ACC112 (cell line): ENCODE measurements at regions not wholly inside any gene's neighbourhood (a gene's known extent, or its start where the extent isn't known, plus 50 kb on each side); places are given as distances from the start of the nearest gene placed in this dataset.
"Not testable (repeated sequence)": the region's sequence is repeated elsewhere in the genome, so short reads cannot be mapped to it uniquely, and the experiment has no call there.

ENCODE experiments used
- H2AFZ ChIP-seq: fragments of 200-600 bp; sonication (generic); one replicate; pipeline ENCODE4 v1.6.0; 2017; ENCODE audit warnings: antibody characterized with exemption, low read length; ENCODE audit not compliant: unreplicated experiment
- H3K27ac ChIP-seq: fragments of 200-600 bp; sonication (generic); 2 replicates; pipeline ENCODE4 v1.5.1; 2014; ENCODE audit warnings: low read depth, mild to moderate bottlenecking, antibody characterized with exemption, low read length, moderate library complexity
- H3K27me3 ChIP-seq: fragments of 200-600 bp; sonication (generic); 2 replicates; pipeline ENCODE4 v1.6.1; 2014; ENCODE audit warnings: mild to moderate bottlenecking, antibody characterized with exemption, low read length, moderate library complexity, mixed read lengths; ENCODE audit not compliant: insufficient read depth
- H3K36me3 ChIP-seq: fragments of 200-600 bp; sonication (generic); 2 replicates; pipeline ENCODE4 v1.6.1; 2016; ENCODE audit warnings: mild to moderate bottlenecking, antibody characterized with exemption, low read length, moderate library complexity, mixed read lengths; ENCODE audit not compliant: insufficient read depth
- H3K4me1 ChIP-seq: fragments of 200-600 bp; sonication (generic); one replicate; pipeline ENCODE4 v1.6.1; 2016; ENCODE audit warnings: low read length, mixed read lengths; ENCODE audit not compliant: insufficient read depth, unreplicated experiment, control insufficient read depth
- H3K4me3 ChIP-seq: fragments of 200-600 bp; sonication (generic); 2 replicates; pipeline ENCODE4 v1.5.1; 2014; ENCODE audit warnings: mild to moderate bottlenecking, low read depth, low read length
- H3K79me2 ChIP-seq: fragments of 200-600 bp; sonication (generic); one replicate; pipeline ENCODE4 v1.6.0; 2016; ENCODE audit warnings: low read length; ENCODE audit not compliant: control insufficient read depth, unreplicated experiment, insufficient read depth

DNA sequence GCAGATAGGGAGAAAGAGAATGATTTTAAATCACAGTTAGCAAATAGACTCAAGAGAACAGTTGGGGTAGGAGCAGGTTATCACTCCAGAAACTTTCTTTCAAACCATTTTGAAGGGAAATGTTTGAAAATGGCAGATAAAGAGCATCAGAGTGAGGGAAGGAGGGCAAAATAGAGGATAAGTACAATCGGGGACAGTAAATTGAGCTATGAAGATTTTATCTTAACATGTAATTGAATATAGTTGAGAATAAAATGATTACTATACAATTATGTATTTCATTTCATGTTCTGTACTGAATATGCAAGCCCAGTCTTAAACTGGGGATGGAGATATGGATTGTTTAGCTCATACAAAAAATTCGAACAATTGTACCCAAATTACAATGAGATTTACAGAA lies 54.0 kb downstream of the MAP10 start:
- Histone ChIP-seq H3K36me3 (no peaks in the 10 kb centered on the region), H3K27ac (no peak overlapping the region), H3K4me1 (no peaks in the 10 kb centered on the region), H3K79me2 (no peaks in the 10 kb centered on the region), H3K4me3 (no peak overlapping the region), H2AFZ (no peak overlapping the region), H3K27me3 (peaks cover 10% of the 10 kb centered on the region; the same call in 1 of the 2 replicates)

DNA sequence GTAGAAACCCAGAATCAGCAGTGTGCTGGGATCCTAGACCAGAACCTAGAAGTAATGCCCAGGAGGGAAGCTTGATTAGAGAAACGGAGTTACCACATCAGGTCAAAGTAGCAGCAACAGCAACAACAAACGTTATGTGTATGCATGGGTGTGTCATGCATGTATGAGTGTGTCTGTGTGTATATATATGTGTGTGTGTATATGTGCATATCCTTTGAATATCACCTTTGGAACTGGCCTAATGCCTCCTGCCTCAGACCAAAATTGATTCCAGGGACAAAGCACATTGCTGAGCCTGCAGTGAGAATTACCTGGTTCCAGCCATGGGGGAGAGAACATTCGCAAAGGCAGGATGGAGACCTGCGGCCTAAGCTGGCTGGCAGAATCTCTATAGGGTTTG lies 55.9 kb downstream of the MAP10 start:
- Histone ChIP-seq H3K4me1 (no peaks in the 10 kb centered on the region), H3K79me2 (no peaks in the 10 kb centered on the region), H3K27me3 (peaks cover 10% of the 10 kb centered on the region; the same call in 1 of the 2 replicates), H2AFZ (no peak overlapping the region), H3K27ac (no peak overlapping the region), H3K36me3 (no peaks in the 10 kb centered on the region), H3K4me3 (no peak overlapping the region)

DNA sequence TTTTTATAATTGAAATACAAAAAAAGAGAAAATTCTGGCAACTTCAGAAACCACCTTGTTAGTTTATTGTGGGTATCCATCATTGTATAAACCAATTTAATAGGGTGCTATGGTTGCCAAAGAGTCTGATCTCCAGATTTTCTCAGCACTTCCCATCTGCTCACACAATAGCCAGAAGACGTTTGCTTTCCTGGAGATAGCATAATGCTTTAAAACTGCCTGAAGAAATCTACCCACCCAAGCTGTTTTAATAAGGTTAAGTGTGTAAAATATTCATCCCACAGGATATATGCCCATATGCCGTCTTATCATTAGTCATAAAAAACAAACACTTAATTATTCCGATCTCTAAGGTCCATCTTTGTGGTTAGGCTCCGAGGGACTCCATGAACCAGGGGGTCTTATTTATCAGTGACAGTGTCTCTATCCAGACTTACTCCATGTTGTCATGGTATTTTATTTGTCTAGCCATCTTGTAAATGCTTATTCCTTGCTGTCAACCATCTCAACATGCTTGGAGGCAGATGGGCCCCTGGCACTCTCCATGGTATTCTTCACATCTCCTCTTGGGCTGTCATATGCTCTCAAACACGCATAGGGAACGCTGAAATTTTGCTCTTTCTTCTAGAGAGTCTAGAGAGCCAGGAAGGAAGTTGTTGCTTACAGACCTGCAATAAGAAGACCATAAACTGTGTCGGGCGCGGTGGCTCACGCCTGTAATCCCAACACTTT lies 58.5 kb downstream of the MAP10 start:
- H3K36me3 ChIP-seq: no peaks in the 10 kb centered on the region
- H3K4me3 ChIP-seq: no peak overlapping the region
- peaks cover 10% of the 10 kb centered on the region; the same call in 1 of the 2 replicates for H3K27me3 ChIP-seq
- no peak overlapping the region for H3K27ac ChIP-seq
- H3K4me1 ChIP-seq: peaks cover 2% of the 10 kb centered on the region
- H3K79me2 ChIP-seq: no peaks in the 10 kb centered on the region
- no peak overlapping the region for H2AFZ ChIP-seq

DNA sequence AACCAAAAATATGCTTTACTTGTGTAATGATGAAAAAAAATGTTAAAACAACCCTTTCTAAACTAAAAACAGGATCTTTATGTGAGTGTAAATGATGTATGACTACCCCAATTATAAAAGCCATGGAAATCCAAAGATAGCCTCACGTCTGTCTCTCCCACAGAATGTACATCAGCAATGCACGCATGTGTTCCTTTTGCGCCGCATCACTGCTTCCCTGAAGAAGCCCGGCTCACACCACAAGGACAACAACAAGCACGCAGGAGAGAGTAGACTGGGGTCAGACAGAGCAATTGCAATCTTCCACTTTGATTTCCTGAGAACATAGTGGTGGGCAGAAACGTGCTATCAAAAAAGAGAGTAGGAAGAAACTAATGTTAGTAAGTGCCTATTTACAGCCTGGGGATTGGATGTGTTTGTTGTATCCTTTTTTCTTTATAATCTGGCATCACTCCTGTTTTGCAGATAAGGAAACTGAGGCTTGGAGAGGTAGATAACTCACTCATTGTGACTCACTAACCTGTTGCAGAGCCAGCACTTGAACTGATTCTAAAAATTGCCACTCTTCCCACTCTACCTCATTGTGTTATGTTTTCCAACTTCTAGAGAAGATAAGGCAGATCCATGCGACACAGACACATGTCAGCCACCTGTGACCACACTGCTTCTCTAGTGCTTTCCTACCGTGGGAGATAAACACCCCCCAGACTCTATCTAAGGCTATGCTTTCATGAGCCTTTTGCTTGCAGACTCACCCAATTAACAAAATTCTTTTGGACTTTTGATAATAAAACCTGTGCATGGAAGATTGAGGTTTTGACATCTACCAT lies 60.1 kb downstream of the MAP10 start:
- Histone ChIP-seq H3K27me3 (0 out of 2 replicates have a peak, but pooled peaks cover under 1% of the 10 kb centered on the region), H3K27ac (no peak overlapping the region), H3K4me3 (no peak overlapping the region), H2AFZ (no peak overlapping the region), H3K79me2 (no peaks in the 10 kb centered on the region), H3K36me3 (no peaks in the 10 kb centered on the region), H3K4me1 (peaks cover 12% of the 10 kb centered on the region)

DNA sequence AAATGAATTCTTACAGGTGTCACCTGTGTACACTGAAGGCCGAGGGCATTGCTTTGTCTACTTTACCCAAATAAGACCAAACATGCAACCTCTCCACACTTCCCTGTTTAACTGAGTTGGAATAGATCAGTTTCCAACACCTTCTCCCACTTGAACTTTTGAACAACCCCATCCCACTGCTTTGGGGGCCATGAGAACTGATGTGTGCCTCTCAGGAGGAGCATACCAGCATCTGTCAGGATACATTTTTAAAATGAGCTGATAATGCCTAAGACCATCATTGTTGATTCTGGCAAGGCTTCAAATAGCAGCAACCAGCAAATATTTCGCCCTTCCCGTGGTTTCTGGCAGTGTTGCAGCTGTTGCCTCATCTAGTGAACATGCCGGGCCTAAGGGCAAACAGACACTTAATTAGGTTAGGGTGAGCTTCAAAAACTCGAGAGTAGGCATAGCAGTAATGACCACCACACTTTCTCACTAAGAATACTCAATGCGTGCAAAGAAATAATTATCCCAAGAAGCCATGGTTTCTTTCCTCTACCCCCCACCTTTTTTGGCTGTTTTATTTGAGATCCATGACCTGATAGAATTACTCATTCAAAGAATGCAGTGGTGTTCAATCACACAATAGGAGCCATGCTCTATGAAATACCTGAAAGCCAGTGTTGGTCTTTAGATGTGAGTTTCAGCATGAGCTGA lies 63.7 kb downstream of the MAP10 start:
- Histone ChIP-seq H3K4me1 (peaks cover 12% of the 10 kb centered on the region), H3K79me2 (no peaks in the 10 kb centered on the region), H3K4me3 (no peak overlapping the region), H3K36me3 (no peaks in the 10 kb centered on the region), H3K27me3 (no peaks in the 10 kb centered on the region), H3K27ac (peak overlapping the region; percentile 37), H2AFZ (no peak overlapping the region)

DNA sequence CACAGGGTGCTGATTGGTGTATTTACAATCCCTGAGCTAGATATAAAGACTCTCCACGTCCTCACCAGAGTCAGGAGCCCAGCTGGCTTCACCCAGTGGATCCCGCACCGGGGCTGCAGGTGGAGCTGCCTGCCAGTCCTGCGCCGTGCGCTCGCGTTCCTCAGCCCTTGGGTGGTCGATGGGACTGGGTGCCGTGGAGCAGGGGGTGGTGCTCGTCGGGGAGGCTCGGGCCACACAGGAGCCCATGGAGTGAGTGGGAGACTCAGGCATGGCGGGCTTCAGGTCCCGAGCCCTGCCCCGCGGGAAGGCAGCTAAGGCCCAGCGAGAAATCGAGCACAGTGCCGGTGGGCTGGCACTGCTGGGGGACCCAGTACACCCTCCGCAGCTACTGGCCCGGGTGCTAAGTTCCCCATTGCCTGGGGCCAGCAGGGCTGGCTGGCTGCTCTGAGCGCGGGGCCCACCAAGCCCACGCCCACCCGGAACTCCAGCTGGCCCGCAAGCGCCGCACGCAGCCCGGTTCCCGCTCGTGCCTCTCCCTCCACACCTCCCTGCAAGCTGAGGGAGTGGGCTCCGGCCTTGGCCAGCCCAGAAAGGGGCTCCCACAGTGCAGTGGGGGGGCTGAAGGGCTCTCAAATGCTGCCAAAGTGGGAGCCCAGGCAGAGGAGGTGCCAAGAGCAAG lies 66.2 kb downstream of the MAP10 start:
- H2AFZ ChIP-seq, H3K4me3 ChIP-seq, H3K27me3 ChIP-seq, H3K27ac ChIP-seq, H3K36me3 ChIP-seq, H3K79me2 ChIP-seq: not testable (repeated sequence)
- peaks cover 12% of the 10 kb centered on the region for H3K4me1 ChIP-seq

DNA sequence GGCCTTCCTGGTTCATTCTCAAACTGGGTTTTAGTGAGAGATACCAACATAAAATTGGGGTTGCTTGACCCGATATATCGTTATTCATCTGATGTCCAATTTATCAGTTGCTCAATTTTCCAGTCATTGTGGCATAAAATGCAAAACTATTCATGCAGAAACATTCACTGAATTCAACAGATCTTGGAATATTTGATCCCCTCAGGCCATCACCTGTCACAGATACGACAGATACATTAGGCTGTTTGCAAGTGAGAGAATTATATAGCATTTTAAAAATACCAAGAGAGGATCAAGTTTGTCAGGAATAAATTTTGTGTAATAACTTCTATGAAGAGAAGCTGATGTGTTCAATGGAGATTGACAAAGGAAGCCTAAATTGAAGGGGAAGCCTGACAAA lies 67.1 kb downstream of the MAP10 start:
- H3K4me3 ChIP-seq: no peak overlapping the region
- no peaks in the 10 kb centered on the region for H3K79me2 ChIP-seq
- no peak overlapping the region for H3K27ac ChIP-seq
- H3K36me3 ChIP-seq: no peaks in the 10 kb centered on the region
- peaks cover 12% of the 10 kb centered on the region for H3K4me1 ChIP-seq
- no peak overlapping the region for H2AFZ ChIP-seq
- H3K27me3 ChIP-seq: no peaks in the 10 kb centered on the region

DNA sequence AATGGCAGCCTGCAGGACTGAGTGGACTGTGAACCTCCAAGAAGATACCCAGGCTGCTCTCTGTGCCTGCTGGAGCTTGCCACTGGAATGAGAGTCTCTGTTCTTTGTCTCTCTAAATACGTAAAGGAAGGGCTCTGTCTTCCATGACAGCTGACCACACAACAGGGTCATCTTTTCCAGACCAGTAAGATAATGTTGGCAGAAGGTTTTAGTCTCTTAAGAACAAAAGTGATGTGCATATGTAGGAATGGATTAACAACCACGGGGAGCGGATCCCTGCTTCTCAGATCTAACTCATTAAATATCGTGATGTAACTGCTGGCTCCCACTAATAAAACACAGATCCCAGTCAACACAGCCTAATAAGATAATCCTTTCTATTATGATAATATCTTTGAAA lies 67.5 kb downstream of the MAP10 start:
- H2AFZ ChIP-seq: no peak overlapping the region
- H3K4me3 ChIP-seq: no peak overlapping the region
- H3K36me3 ChIP-seq: no peaks in the 10 kb centered on the region
- no peak overlapping the region for H3K27ac ChIP-seq
- H3K79me2 ChIP-seq: no peaks in the 10 kb centered on the region
- no peaks in the 10 kb centered on the region for H3K27me3 ChIP-seq
- peaks cover 12% of the 10 kb centered on the region for H3K4me1 ChIP-seq

DNA sequence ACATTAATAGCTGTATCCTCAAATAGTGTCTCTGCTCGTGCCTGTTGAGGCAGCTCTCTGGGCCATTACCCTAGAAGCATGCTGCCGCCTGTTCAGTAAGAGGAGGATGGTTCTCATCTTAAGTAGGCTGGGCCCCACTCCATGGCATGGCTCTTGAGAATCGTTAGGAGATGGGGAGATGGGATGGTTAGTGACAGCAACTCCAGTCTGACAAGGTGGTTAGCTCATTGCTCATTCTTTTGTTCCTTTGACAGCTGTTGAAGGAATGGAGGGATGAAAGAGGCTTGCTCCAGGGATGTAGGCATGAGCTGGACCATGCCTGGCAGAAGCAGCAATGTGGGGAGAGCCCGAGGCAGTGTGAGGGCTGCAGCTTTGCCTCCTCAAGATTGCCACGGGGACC lies 68.2 kb downstream of the MAP10 start:
- Histone ChIP-seq H3K4me1 (peaks cover 12% of the 10 kb centered on the region), H3K27ac (no peak overlapping the region), H3K27me3 (no peaks in the 10 kb centered on the region), H3K4me3 (no peak overlapping the region), H2AFZ (no peak overlapping the region), H3K79me2 (no peaks in the 10 kb centered on the region), H3K36me3 (no peaks in the 10 kb centered on the region)

DNA sequence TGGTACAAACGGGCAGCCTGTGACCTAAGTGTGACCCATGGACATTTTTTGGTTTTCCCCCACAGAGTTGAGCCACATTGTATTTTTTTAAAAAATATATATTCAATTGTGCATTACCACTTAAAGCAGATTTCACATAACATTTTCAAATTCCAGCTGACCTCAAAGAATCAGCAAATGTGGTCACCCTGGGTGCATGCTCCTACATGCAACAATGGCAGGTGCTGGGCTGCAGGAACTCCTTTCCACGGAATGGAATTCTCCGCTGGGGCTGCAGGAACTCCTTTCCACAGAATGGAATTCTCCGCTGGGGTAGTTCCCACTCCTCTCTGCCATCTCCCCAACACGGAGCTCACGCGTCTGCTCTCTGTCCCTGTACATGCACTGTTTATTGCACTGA lies 68.7 kb downstream of the MAP10 start:
- H3K27me3 ChIP-seq: no peaks in the 10 kb centered on the region
- no peaks in the 10 kb centered on the region for H3K79me2 ChIP-seq
- no peak overlapping the region for H3K4me3 ChIP-seq
- no peaks in the 10 kb centered on the region for H3K36me3 ChIP-seq
- H3K27ac ChIP-seq: no peak overlapping the region
- H2AFZ ChIP-seq: no peak overlapping the region
- peaks cover 8% of the 10 kb centered on the region for H3K4me1 ChIP-seq
